Activated T-helper 17 cell treated with anti-CD3 and anti-CD28 coated beads, Interleukin-2, amount 50 U/mL, for 72 hours (primary cell): ENCODE measurements at regions not wholly inside any gene's neighbourhood (a gene's known extent, or its start where the extent isn't known, plus 50 kb on each side); places are given as distances from the start of the nearest gene placed in this dataset.
A peak's percentile ranks its signal among the peaks of the same experiment; 100 is the strongest.

Experiments
- ATAC-seq: fragments of 150-1000 bp; cut with Tn5 transposase; replicated peaks from 2 replicates; pipeline ENCODE4 v1.10.0; 2021; ENCODE audit warnings: mild to moderate bottlenecking, moderate library complexity
- H3K27ac Mint-ChIP-seq: one replicate; pipeline ENCODE4 v1.8.0; 2022; ENCODE audit warnings: mixed read lengths
- H3K27me3 Mint-ChIP-seq: one replicate; pipeline ENCODE4 v1.8.0; 2022; ENCODE audit warnings: mixed read lengths
- H3K36me3 Mint-ChIP-seq: one replicate; pipeline ENCODE4 v1.8.0; 2022; ENCODE audit warnings: low read depth, mild to moderate bottlenecking, mixed read lengths
- H3K4me1 Mint-ChIP-seq: one replicate; pipeline ENCODE4 v1.8.0; 2022; ENCODE audit warnings: mixed read lengths
- H3K4me3 Mint-ChIP-seq: one replicate; pipeline ENCODE4 v1.8.0; 2022; ENCODE audit warnings: mild to moderate bottlenecking, mixed read lengths
- H3K9me3 Mint-ChIP-seq: one replicate; pipeline ENCODE4 v1.8.0; 2022; ENCODE audit warnings: mixed read lengths

GRCh38 chr3:20352546-20353179 lies 166.7 kb upstream of the SGO1 start:
- no peak for ATAC-seq
- Mint-ChIP-seq H3K27ac (no peak overlapping the region), H3K9me3 (peaks cover 3% of the 10 kb centered on the region), H3K36me3 (no peaks in the 10 kb centered on the region), H3K27me3 (no peaks in the 10 kb centered on the region), H3K4me1 (no peaks in the 10 kb centered on the region), H3K4me3 (no peak overlapping the region)

GRCh38 chr3:20350449-20350848 lies 164.4 kb upstream of the SGO1 start:
- Mint-ChIP-seq H3K36me3 (no peaks in the 10 kb centered on the region), H3K27ac (no peak overlapping the region), H3K4me3 (no peak overlapping the region), H3K9me3 (no peaks in the 10 kb centered on the region), H3K27me3 (no peaks in the 10 kb centered on the region), H3K4me1 (no peaks in the 10 kb centered on the region)
- ATAC-seq: no peak

DNA sequence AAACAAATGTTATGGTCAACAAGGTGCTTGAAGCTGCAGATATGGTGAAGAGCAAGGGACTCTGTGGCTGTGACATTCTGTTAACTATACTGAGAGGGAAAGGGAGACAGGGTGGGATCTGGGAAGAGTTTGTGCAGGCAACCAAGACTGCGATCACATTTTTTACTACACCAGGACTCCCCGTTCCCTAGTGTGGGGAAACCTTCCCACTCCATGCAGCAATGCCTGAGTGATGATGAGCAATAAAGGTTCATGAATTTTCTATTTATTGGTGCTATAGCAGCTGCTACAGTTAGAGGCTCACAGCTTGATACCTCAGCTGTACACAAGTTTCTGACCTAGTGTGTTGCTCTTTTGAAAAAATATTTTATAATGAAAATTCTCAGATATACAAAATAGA lies 160.9 kb upstream of the SGO1 start:
- H3K9me3 Mint-ChIP-seq: no peaks in the 10 kb centered on the region
- no peak overlapping the region for H3K4me3 Mint-ChIP-seq
- H3K27ac Mint-ChIP-seq: no peak overlapping the region
- no peaks in the 10 kb centered on the region for H3K27me3 Mint-ChIP-seq
- no peaks in the 10 kb centered on the region for H3K36me3 Mint-ChIP-seq
- ATAC-seq: no peak
- H3K4me1 Mint-ChIP-seq: no peaks in the 10 kb centered on the region

DNA sequence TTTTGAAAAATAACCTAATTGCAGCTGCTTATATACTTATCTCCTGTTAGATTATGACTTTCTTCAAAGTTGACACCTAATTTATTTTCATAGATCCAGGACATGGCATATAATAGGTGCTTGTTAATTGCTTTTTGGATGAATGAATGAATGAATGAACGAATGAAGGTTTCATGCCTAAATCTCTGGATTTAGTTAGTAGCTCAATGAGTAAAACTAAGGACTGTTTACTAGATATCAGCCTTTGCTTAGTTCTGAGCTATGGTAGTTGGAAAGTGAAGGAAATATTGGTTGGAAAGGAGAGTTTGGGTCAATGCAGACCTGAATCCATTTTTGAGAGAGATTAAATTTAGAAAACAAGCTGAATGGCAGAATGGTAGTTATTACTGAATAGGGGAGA lies 160.4 kb upstream of the SGO1 start:
- H3K27ac Mint-ChIP-seq: no peak overlapping the region
- H3K9me3 Mint-ChIP-seq: no peaks in the 10 kb centered on the region
- ATAC-seq: no peak
- H3K4me1 Mint-ChIP-seq: no peaks in the 10 kb centered on the region
- no peak overlapping the region for H3K4me3 Mint-ChIP-seq
- no peaks in the 10 kb centered on the region for H3K36me3 Mint-ChIP-seq
- H3K27me3 Mint-ChIP-seq: no peaks in the 10 kb centered on the region

DNA sequence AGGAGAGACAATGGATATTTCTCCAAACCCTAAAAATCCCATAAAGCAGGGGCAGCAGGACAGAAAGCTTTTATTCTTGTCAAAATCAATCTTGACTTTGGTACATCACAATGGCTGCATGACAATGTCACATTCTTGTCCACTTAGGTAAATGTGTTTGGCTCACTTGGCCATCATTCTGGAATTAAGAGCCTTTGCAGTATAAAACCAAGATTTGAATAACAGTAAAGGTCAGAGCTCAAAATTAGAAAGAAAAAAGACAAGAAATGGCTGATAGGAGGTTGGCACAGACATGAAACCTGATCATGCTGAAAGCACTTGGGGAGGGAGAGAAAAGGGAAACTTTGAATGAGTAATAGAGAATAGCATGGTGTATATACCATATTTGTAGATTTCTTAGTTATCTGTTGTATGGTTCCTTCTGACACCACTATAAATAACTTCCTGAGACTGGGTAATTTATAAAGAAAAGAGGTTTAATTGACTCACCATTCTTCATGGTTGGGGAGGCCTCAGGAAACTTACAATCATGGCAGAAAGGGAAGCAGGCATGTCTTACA lies 158.5 kb upstream of the SGO1 start:
- Mint-ChIP-seq H3K27me3 (no peaks in the 10 kb centered on the region), H3K4me3 (no peak overlapping the region), H3K27ac (no peak overlapping the region), H3K36me3 (no peaks in the 10 kb centered on the region), H3K9me3 (no peaks in the 10 kb centered on the region), H3K4me1 (no peaks in the 10 kb centered on the region)
- ATAC-seq: peak; percentile 72

- no peaks in the 10 kb centered on the region for H3K4me1 Mint-ChIP-seq
- no peak overlapping the region for H3K27ac Mint-ChIP-seq
- H3K9me3 Mint-ChIP-seq: no peaks in the 10 kb centered on the region
- H3K27me3 Mint-ChIP-seq: no peaks in the 10 kb centered on the region
- ATAC-seq: no peak
- no peaks in the 10 kb centered on the region for H3K36me3 Mint-ChIP-seq
- H3K4me3 Mint-ChIP-seq: no peak overlapping the region
These were observed 157.8 kb upstream of the SGO1 start for GRCh38 chr3:20343790-20344189.

- Mint-ChIP-seq H3K4me1 (no peaks in the 10 kb centered on the region), H3K27ac (no peak overlapping the region), H3K9me3 (no peaks in the 10 kb centered on the region), H3K4me3 (no peak overlapping the region), H3K36me3 (no peaks in the 10 kb centered on the region), H3K27me3 (no peaks in the 10 kb centered on the region)
- ATAC-seq: peak; percentile 68
These were observed 154.4 kb upstream of the SGO1 start for GRCh38 chr3:20340324-20340928.

GRCh38 chr3:20336572-20336971 lies 150.6 kb upstream of the SGO1 start:
- Mint-ChIP-seq H3K27ac (no peak overlapping the region), H3K9me3 (no peaks in the 10 kb centered on the region), H3K27me3 (no peaks in the 10 kb centered on the region), H3K4me1 (no peaks in the 10 kb centered on the region), H3K4me3 (no peak overlapping the region), H3K36me3 (no peaks in the 10 kb centered on the region)
- ATAC-seq: no peak

DNA sequence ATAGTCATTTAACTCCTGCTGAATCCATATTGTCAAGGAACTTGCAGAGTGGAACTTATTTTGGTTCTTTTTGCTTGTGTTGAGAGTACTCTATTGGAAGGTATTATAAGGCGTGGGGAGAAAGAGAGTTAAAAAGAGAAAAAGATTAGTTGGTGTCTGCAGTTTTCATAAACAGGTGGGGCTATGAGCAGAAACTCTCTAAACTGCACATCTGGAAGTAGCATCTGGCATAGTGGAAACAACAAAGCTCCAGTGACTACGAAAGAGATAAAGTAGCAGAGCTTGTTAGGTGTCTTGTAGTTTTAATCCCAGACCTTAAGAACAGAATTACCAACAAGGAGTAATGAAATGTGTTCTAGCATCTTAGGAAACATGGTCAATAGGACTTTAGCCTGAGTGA lies 148.8 kb upstream of the SGO1 start:
- Mint-ChIP-seq H3K27me3 (no peaks in the 10 kb centered on the region), H3K36me3 (no peaks in the 10 kb centered on the region), H3K4me3 (no peak overlapping the region), H3K4me1 (no peaks in the 10 kb centered on the region), H3K27ac (no peak overlapping the region), H3K9me3 (no peaks in the 10 kb centered on the region)
- no peak for ATAC-seq

GRCh38 chr3:20327889-20328288 lies 141.9 kb upstream of the SGO1 start:
- Mint-ChIP-seq H3K36me3 (no peaks in the 10 kb centered on the region), H3K4me1 (no peaks in the 10 kb centered on the region), H3K9me3 (no peaks in the 10 kb centered on the region), H3K27ac (no peak overlapping the region), H3K4me3 (no peak overlapping the region), H3K27me3 (no peaks in the 10 kb centered on the region)
- ATAC-seq: no peak

GRCh38 chr3:20326541-20326940 lies 140.5 kb upstream of the SGO1 start:
- Mint-ChIP-seq H3K27me3 (no peaks in the 10 kb centered on the region), H3K4me1 (no peaks in the 10 kb centered on the region), H3K36me3 (no peaks in the 10 kb centered on the region), H3K27ac (no peak overlapping the region), H3K9me3 (no peaks in the 10 kb centered on the region), H3K4me3 (no peak overlapping the region)
- no peak for ATAC-seq

GRCh38 chr3:20325563-20325962 lies 139.6 kb upstream of the SGO1 start:
- Mint-ChIP-seq H3K27ac (no peak overlapping the region), H3K9me3 (no peaks in the 10 kb centered on the region), H3K27me3 (no peaks in the 10 kb centered on the region), H3K36me3 (no peaks in the 10 kb centered on the region), H3K4me1 (no peaks in the 10 kb centered on the region), H3K4me3 (no peak overlapping the region)
- ATAC-seq: no peak

GRCh38 chr3:20324664-20325478 lies 138.9 kb upstream of the SGO1 start:
- Mint-ChIP-seq H3K4me3 (no peak overlapping the region), H3K4me1 (no peaks in the 10 kb centered on the region), H3K27ac (no peak overlapping the region), H3K27me3 (no peaks in the 10 kb centered on the region), H3K9me3 (no peaks in the 10 kb centered on the region), H3K36me3 (no peaks in the 10 kb centered on the region)
- no peak for ATAC-seq

DNA sequence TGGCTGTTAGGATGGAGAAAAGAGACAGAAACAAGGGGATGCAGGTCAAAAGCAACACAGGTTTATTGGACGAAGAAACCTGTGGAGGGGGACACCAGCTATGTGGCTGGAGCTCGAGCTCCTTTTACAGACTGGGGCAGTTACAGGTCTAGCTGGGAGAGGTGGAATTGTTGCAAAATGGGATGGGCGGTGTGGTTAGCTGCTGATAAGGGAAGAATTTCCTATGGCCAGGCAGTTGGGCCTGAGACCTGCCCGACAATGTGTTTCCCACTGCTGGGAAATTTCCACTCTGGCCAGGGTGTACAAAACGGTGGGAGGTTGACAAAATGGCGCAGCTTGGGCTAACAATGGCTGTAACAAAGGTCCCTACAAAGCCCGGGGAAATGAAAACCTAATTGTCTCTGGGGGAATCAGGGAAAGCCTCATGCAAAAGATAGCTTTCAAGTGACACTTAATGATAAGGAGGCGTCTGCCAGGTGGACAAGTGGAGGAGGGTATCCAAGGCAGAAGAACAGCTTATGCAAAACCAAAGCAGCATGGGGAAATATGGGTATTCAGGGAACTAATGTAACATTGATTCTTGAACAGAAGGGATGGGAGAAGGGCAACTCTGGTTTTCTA lies 137.4 kb upstream of the SGO1 start:
- H3K9me3 Mint-ChIP-seq: no peaks in the 10 kb centered on the region
- no peak overlapping the region for H3K27ac Mint-ChIP-seq
- H3K27me3 Mint-ChIP-seq: no peaks in the 10 kb centered on the region
- ATAC-seq: no peak
- H3K36me3 Mint-ChIP-seq: no peaks in the 10 kb centered on the region
- H3K4me1 Mint-ChIP-seq: no peaks in the 10 kb centered on the region
- no peak overlapping the region for H3K4me3 Mint-ChIP-seq
